ENCODE measurements at regions not wholly inside any gene's neighbourhood (a gene's known extent, or its start where the extent isn't known, plus 50 kb on each side); places are given as distances from the start of the nearest gene placed in this dataset.
"Not testable (repeated sequence)": the region's sequence is repeated elsewhere in the genome, so short reads cannot be mapped to it uniquely, and the experiment has no call there.

- DNase-seq (ENCODE audit: low read depth), result no peak
These were observed 998.9 kb upstream of the CDH6 start for GRCh38 chr5:30194595-30194994.

- no peak for DNase-seq (ENCODE audit: low read depth)
These were observed 1009.7 kb upstream of the CDH6 start for GRCh38 chr5:30183795-30184194.

GRCh38 chr5:30156156-30156555 is 1037.3 kb upstream of the CDH6 start:
- DNase-seq (ENCODE audit: low read depth), result no peak

GRCh38 chr5:30152431-30152830 is 1041.1 kb upstream of the CDH6 start:
- DNase-seq (ENCODE audit: low read depth), result no peak

- DNase-seq (ENCODE audit: low read depth), result no peak
These were observed 1043.3 kb upstream of the CDH6 start for GRCh38 chr5:30150231-30150630.

- no peak for DNase-seq (ENCODE audit: low read depth)
These were observed 1044.0 kb upstream of the CDH6 start for GRCh38 chr5:30149526-30149925.

- DNase-seq (ENCODE audit: low read depth), result no peak
These were observed 1045.5 kb upstream of the CDH6 start for GRCh38 chr5:30147976-30148375.

GRCh38 chr5:30144059-30144458 is 1049.4 kb upstream of the CDH6 start:
- DNase-seq (ENCODE audit: low read depth), result not testable (repeated sequence)

GRCh38 chr5:30142432-30142831 is 1051.1 kb upstream of the CDH6 start:
- no peak for DNase-seq (ENCODE audit: low read depth)

GRCh38 chr5:30121043-30121442 is 1072.4 kb upstream of the CDH6 start:
- no peak for DNase-seq (ENCODE audit: low read depth)

- DNase-seq (ENCODE audit: low read depth), result no peak
These were observed 1076.4 kb upstream of the CDH6 start for GRCh38 chr5:30117135-30117534.

- DNase-seq (ENCODE audit: low read depth), result no peak
These were observed 1079.9 kb upstream of the CDH6 start for GRCh38 chr5:30113542-30113941.

- no peak for DNase-seq (ENCODE audit: low read depth)
These were observed 1080.6 kb upstream of the CDH6 start for GRCh38 chr5:30112867-30113266.

- no peak for DNase-seq (ENCODE audit: low read depth)
These were observed 1085.4 kb upstream of the CDH6 start for GRCh38 chr5:30108051-30108450.

- DNase-seq (ENCODE audit: low read depth), result no peak
These were observed 1086.9 kb upstream of the CDH6 start for GRCh38 chr5:30106596-30106995.

- no peak for DNase-seq (ENCODE audit: low read depth)
These were observed 1088.5 kb upstream of the CDH6 start for GRCh38 chr5:30104872-30105596.

GRCh38 chr5:30103452-30104202 is 1089.9 kb upstream of the CDH6 start:
- no peak for DNase-seq (ENCODE audit: low read depth)

GRCh38 chr5:30103052-30103451 is 1090.4 kb upstream of the CDH6 start:
- DNase-seq (ENCODE audit: low read depth), result no peak

GRCh38 chr5:30102185-30102584 is 1091.3 kb upstream of the CDH6 start:
- DNase-seq (ENCODE audit: low read depth), result no peak

GRCh38 chr5:30100929-30101328 is 1092.6 kb upstream of the CDH6 start:
- no peak for DNase-seq (ENCODE audit: low read depth)

- DNase-seq (ENCODE audit: low read depth), result no peak
These were observed 1093.3 kb upstream of the CDH6 start for GRCh38 chr5:30100148-30100713.

- no peak for DNase-seq (ENCODE audit: low read depth)
These were observed 1093.9 kb upstream of the CDH6 start for GRCh38 chr5:30099634-30100033.

- DNase-seq (ENCODE audit: low read depth), result no peak
These were observed 1094.5 kb upstream of the CDH6 start for GRCh38 chr5:30098940-30099339.
